ENCODE measurements at regions not wholly inside any gene's neighbourhood (a gene's known extent, or its start where the extent isn't known, plus 50 kb on each side); places are given as distances from the start of the nearest gene placed in this dataset.

GRCh38 chr5:111643499-111643898 lies 113.5 kb downstream of the NREP start:
- no peak for ATAC-seq
- ChIA-PET POLR2A (no interaction called here), CTCF (no interaction called here)
- Mint-ChIP-seq H3K36me3 (peaks cover 25% of the 10 kb centered on the region), H3K9me3 (peaks cover 39% of the 10 kb centered on the region), H3K4me1 (peaks cover 7% of the 10 kb centered on the region), H3K27me3 (ENCODE audit: low read depth) (no peaks in the 10 kb centered on the region), H3K27ac (no peak overlapping the region), H3K4me3 (no peak overlapping the region)
- TF ChIP-seq, protein P1, sequence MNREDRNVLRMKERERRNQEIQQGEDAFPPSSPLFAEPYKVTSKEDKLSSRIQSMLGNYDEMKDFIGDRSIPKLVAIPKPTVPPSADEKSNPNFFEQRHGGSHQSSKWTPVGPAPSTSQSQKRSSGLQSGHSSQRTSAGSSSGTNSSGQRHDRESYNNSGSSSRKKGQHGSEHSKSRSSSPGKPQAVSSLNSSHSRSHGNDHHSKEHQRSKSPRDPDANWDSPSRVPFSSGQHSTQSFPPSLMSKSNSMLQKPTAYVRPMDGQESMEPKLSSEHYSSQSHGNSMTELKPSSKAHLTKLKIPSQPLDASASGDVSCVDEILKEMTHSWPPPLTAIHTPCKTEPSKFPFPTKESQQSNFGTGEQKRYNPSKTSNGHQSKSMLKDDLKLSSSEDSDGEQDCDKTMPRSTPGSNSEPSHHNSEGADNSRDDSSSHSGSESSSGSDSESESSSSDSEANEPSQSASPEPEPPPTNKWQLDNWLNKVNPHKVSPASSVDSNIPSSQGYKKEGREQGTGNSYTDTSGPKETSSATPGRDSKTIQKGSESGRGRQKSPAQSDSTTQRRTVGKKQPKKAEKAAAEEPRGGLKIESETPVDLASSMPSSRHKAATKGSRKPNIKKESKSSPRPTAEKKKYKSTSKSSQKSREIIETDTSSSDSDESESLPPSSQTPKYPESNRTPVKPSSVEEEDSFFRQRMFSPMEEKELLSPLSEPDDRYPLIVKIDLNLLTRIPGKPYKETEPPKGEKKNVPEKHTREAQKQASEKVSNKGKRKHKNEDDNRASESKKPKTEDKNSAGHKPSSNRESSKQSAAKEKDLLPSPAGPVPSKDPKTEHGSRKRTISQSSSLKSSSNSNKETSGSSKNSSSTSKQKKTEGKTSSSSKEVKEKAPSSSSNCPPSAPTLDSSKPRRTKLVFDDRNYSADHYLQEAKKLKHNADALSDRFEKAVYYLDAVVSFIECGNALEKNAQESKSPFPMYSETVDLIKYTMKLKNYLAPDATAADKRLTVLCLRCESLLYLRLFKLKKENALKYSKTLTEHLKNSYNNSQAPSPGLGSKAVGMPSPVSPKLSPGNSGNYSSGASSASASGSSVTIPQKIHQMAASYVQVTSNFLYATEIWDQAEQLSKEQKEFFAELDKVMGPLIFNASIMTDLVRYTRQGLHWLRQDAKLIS (CRISPR knock-in tag; IDR thresholded peaks at IDR 0.05; ENCODE audit: borderline replicate concordance), result no peak
- TF ChIP-seq ELF4 (CRISPR knock-in tag; IDR thresholded peaks at IDR 0.05; ENCODE audit: low read depth) (no peak), ZNF263 (CRISPR knock-in tag; IDR thresholded peaks at IDR 0.05; ENCODE audit: low read depth) (no peak), SMAD3 (CRISPR knock-in tag; IDR thresholded peaks at IDR 0.05; ENCODE audit: borderline replicate concordance) (no peak), CREM (CRISPR knock-in tag; IDR thresholded peaks at IDR 0.05) (no peak), ZNF317 (CRISPR knock-in tag; IDR thresholded peaks at IDR 0.05; ENCODE audit: borderline replicate concordance, low read depth) (no peak), ESRRA (CRISPR knock-in tag; IDR thresholded peaks at IDR 0.05; ENCODE audit: borderline replicate concordance) (no peak), USF1 (CRISPR knock-in tag; IDR thresholded peaks at IDR 0.05) (no peak), TCF7 (CRISPR knock-in tag; IDR thresholded peaks at IDR 0.05; ENCODE audit: low read depth) (no peak), GRHL2 (CRISPR knock-in tag; IDR thresholded peaks at IDR 0.05; ENCODE audit: insufficient replicate concordance, severe bottlenecking) (no peak), FOXK1 (CRISPR knock-in tag; IDR thresholded peaks at IDR 0.05) (no peak), KAT7 (CRISPR knock-in tag; IDR thresholded peaks at IDR 0.05; ENCODE audit: borderline replicate concordance) (no peak), SP1 (CRISPR knock-in tag; conservative IDR thresholded peaks at IDR 0.05) (no peak), NFATC4 (CRISPR knock-in tag; IDR thresholded peaks at IDR 0.05) (no peak), PRRX2 (CRISPR knock-in tag; IDR thresholded peaks at IDR 0.05) (no peak), HMGXB4 (CRISPR knock-in tag; IDR thresholded peaks at IDR 0.05) (no peak), ZBTB43 (CRISPR knock-in tag; IDR thresholded peaks at IDR 0.05) (no peak)
- TF ChIP-seq, protein P2, sequence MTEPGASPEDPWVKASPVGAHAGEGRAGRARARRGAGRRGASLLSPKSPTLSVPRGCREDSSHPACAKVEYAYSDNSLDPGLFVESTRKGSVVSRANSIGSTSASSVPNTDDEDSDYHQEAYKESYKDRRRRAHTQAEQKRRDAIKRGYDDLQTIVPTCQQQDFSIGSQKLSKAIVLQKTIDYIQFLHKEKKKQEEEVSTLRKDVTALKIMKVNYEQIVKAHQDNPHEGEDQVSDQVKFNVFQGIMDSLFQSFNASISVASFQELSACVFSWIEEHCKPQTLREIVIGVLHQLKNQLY (CRISPR knock-in tag; IDR thresholded peaks at IDR 0.05), result no peak
- no peak for DNase-seq (ENCODE audit: low spot score)
